ENCODE measurements at regions not wholly inside any gene's neighbourhood (a gene's known extent, or its start where the extent isn't known, plus 50 kb on each side); places are given as distances from the start of the nearest gene placed in this dataset.

DNA sequence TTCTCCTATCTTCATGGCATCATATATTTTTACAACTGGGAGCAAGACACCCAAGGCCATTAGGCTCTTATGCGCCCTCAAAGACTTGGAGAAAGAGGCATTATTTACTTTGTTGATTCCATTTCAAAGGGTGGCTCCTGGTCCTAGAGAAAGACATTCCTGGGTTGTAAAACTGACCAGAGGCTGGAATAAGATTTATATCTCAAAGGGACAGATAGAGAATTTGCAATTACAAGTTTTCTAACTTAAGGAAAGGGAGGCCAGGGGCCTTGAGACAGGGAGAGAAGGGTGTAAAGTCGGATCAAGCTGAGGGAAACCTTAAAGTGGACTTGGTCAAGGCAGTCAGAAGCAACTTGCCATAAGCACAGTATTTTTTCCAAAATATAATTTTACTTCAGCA lies 1086.0 kb downstream of the SORCS3 start:
- Histone ChIP-seq H3K27me3 (no peaks in the 10 kb centered on the region), H3K27ac (no peak overlapping the region), H3K4me1 (no peaks in the 10 kb centered on the region), H3K4me3 (no peak overlapping the region), H3K9me3 (no peaks in the 10 kb centered on the region), H3K36me3 (no peaks in the 10 kb centered on the region)
- intact Hi-C loops (cut with DNase I; ENCODE audit: low total_unique reads), result no loop called here
- TF ChIP-seq, protein P1, sequence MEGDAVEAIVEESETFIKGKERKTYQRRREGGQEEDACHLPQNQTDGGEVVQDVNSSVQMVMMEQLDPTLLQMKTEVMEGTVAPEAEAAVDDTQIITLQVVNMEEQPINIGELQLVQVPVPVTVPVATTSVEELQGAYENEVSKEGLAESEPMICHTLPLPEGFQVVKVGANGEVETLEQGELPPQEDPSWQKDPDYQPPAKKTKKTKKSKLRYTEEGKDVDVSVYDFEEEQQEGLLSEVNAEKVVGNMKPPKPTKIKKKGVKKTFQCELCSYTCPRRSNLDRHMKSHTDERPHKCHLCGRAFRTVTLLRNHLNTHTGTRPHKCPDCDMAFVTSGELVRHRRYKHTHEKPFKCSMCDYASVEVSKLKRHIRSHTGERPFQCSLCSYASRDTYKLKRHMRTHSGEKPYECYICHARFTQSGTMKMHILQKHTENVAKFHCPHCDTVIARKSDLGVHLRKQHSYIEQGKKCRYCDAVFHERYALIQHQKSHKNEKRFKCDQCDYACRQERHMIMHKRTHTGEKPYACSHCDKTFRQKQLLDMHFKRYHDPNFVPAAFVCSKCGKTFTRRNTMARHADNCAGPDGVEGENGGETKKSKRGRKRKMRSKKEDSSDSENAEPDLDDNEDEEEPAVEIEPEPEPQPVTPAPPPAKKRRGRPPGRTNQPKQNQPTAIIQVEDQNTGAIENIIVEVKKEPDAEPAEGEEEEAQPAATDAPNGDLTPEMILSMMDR (IDR thresholded peaks at IDR 0.05), result no peak
- TF ChIP-seq POLR2AphosphoS5 (IDR thresholded peaks at IDR 0.05) (no peak), EP300 (IDR thresholded peaks at IDR 0.05) (no peak), POLR2A (IDR thresholded peaks at IDR 0.05) (no peak)
- DNase-seq, result no peak
- WGBS, 5 donors, result 74 to 84% (median 81%) methylated on average over 2 of the region's 2 CpGs

DNA sequence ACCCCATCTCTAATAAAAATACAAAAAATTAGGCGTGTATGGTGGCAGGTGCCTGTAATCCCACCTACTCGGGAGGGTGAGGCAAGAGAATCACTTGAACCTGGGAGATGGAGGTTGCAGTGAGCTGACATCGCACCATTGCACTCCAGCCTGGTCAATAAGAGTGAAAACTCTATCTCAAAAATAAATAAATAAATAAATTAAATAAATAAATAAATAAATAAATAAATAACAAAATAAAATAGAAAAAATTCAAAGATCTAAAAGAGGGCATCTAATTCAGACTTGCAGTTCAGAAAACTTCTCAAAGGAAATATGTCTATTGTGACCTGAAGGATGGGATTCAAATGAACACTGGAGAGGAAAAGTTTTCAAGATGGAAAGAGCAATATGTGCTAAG lies 1085.1 kb downstream of the SORCS3 start:
- no peak for DNase-seq
- Histone ChIP-seq H3K36me3 (no peaks in the 10 kb centered on the region), H3K9me3 (no peaks in the 10 kb centered on the region), H3K27ac (no peak overlapping the region), H3K27me3 (no peaks in the 10 kb centered on the region), H3K4me3 (no peak overlapping the region), H3K4me1 (no peaks in the 10 kb centered on the region)
- intact Hi-C loops (cut with DNase I; ENCODE audit: low total_unique reads), result no loop called here
- TF ChIP-seq POLR2AphosphoS5 (IDR thresholded peaks at IDR 0.05), result no peak
- no peak for TF ChIP-seq EP300 (IDR thresholded peaks at IDR 0.05)
- no peak for TF ChIP-seq POLR2A (IDR thresholded peaks at IDR 0.05)
- TF ChIP-seq, protein P1 (IDR thresholded peaks at IDR 0.05), result no peak
- WGBS, 5 donors, result 71 to 92% (median 89%) methylated on average over 3 of the region's 3 CpGs

DNA sequence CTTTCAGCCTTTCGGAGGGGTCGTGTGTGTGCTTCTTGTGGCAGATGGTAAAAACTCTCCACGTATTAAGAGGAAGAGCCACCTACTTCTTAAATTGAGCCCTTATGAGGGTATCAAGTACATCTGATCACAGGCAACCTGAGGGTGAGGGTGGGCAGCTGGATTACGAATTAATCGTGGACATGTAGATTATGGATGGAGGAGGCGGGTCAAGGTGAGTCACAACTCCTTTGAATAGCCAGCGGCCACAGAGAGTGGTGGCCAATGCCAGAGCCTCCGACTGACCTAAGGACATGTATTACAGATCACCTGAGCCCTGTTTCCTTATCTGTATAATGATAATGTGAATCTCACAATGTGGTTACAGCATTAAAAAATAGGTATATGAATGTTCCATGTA lies 1083.9 kb downstream of the SORCS3 start:
- 87 to 92% (median 89%) methylated on average over 8 of the region's 8 CpGs for WGBS, 5 donors
- no peaks in the 10 kb centered on the region for H3K36me3 ChIP-seq
- H3K27me3 ChIP-seq, result no peaks in the 10 kb centered on the region
- intact Hi-C loops (cut with DNase I; ENCODE audit: low total_unique reads), result no loop called here
- TF ChIP-seq EP300 (IDR thresholded peaks at IDR 0.05), result no peak
- no peak for TF ChIP-seq POLR2AphosphoS5 (IDR thresholded peaks at IDR 0.05)
- TF ChIP-seq POLR2A (IDR thresholded peaks at IDR 0.05), result no peak
- TF ChIP-seq, protein P1 (IDR thresholded peaks at IDR 0.05), result no peak
- H3K4me3 ChIP-seq, result no peak overlapping the region
- no peaks in the 10 kb centered on the region for H3K9me3 ChIP-seq
- no peak overlapping the region for H3K27ac ChIP-seq
- no peak for DNase-seq
- no peaks in the 10 kb centered on the region for H3K4me1 ChIP-seq

DNA sequence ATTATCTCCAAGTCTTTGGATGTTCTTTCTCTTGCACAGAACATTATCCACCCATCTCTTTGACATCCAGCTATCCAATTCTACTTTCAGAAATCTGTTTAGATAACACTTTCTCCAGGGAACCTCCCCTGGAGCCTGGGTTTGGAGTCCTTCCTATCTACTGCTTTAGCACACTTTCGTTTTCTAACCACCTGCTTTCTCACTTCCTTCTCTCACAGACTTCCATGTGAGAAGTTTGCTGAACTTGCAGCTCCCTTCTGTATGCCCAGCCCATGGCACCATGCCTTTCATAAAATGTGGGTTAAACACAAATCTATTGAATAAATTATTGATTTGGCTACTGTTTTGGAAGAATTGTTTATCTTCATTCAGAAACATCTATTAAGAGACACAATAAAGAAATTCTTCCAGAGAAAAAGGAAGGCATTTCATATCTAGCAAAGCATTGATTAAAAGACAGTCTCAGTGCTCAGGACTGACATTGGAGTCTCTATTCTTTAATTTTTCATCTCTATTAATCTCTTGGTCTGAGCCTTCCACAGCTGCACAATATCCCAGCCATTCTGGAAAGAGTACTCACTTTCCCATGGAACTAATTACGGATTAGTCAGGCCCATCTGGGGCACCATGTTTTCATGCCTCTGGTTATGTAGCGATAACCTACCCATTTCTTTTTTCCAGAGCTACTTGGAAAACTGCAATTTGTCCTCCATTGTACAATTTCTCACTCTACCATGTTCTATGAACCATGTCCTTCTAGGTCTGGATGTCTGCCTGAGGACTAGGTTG lies 1077.3 kb downstream of the SORCS3 start:
- 63 to 72% (median 67%) methylated on average over 3 of the region's 3 CpGs for WGBS, 5 donors
- DNase-seq, result no peak
- intact Hi-C loops (cut with DNase I; ENCODE audit: low total_unique reads), result no loop called here

More for the DNA sequence above, 1077.3 kb downstream of the SORCS3 start:
- no peak overlapping the region for H3K4me3 ChIP-seq
- H3K36me3 ChIP-seq, result no peaks in the 10 kb centered on the region
- no peaks in the 10 kb centered on the region for H3K9me3 ChIP-seq
- no peaks in the 10 kb centered on the region for H3K4me1 ChIP-seq
- H3K27me3 ChIP-seq, result no peaks in the 10 kb centered on the region
- TF ChIP-seq POLR2AphosphoS5 (IDR thresholded peaks at IDR 0.05) (no peak), POLR2A (IDR thresholded peaks at IDR 0.05) (no peak), EP300 (IDR thresholded peaks at IDR 0.05) (no peak)
- TF ChIP-seq, protein P1 (IDR thresholded peaks at IDR 0.05), result no peak
- H3K27ac ChIP-seq, result no peak overlapping the region
